ENCODE measurements at regions not wholly inside any gene's neighbourhood (a gene's known extent, or its start where the extent isn't known, plus 50 kb on each side); places are given as distances from the start of the nearest gene placed in this dataset.

DNA sequence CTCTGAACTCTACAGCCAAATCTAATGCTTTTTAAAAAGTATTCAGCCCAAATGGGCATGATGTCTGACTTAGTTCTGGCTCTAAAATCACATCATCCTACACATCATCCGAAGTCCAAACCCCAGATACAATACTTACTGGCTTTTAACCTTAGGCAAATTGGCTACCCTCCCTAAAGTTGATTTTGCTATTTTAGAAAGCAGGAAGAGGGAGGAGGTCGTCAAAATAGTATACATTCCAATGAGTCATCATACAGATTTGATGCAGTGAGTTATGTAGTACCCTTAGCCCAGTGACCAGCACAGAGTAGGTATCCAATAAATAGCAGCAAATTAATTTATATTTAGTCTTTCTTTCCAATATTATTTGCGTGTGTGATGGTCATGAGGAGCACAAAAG lies 582.0 kb upstream of the TUSC1 start:
- TF ChIP-seq, protein P1, sequence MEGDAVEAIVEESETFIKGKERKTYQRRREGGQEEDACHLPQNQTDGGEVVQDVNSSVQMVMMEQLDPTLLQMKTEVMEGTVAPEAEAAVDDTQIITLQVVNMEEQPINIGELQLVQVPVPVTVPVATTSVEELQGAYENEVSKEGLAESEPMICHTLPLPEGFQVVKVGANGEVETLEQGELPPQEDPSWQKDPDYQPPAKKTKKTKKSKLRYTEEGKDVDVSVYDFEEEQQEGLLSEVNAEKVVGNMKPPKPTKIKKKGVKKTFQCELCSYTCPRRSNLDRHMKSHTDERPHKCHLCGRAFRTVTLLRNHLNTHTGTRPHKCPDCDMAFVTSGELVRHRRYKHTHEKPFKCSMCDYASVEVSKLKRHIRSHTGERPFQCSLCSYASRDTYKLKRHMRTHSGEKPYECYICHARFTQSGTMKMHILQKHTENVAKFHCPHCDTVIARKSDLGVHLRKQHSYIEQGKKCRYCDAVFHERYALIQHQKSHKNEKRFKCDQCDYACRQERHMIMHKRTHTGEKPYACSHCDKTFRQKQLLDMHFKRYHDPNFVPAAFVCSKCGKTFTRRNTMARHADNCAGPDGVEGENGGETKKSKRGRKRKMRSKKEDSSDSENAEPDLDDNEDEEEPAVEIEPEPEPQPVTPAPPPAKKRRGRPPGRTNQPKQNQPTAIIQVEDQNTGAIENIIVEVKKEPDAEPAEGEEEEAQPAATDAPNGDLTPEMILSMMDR (IDR thresholded peaks at IDR 0.05) = no peak
- TF ChIP-seq GTF2I (CRISPR knock-in tag; conservative IDR thresholded peaks at IDR 0.05) = no peak
- TF ChIP-seq, protein P2, sequence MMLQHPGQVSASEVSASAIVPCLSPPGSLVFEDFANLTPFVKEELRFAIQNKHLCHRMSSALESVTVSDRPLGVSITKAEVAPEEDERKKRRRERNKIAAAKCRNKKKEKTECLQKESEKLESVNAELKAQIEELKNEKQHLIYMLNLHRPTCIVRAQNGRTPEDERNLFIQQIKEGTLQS (CRISPR knock-in tag; conservative IDR thresholded peaks at IDR 0.05) = no peak
- TF ChIP-seq CBFB (CRISPR knock-in tag; IDR thresholded peaks at IDR 0.05; ENCODE audit: low read depth) = no peak
- TF ChIP-seq, protein P3, sequence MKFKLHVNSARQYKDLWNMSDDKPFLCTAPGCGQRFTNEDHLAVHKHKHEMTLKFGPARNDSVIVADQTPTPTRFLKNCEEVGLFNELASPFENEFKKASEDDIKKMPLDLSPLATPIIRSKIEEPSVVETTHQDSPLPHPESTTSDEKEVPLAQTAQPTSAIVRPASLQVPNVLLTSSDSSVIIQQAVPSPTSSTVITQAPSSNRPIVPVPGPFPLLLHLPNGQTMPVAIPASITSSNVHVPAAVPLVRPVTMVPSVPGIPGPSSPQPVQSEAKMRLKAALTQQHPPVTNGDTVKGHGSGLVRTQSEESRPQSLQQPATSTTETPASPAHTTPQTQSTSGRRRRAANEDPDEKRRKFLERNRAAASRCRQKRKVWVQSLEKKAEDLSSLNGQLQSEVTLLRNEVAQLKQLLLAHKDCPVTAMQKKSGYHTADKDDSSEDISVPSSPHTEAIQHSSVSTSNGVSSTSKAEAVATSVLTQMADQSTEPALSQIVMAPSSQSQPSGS (CRISPR knock-in tag; IDR thresholded peaks at IDR 0.05; ENCODE audit: borderline replicate concordance, low read depth) = no peak
